Neuron (in vitro differentiated cells): ENCODE measurements at regions not wholly inside any gene's neighbourhood (a gene's known extent, or its start where the extent isn't known, plus 50 kb on each side); places are given as distances from the start of the nearest gene placed in this dataset.

ENCODE experiments used
- H2AFZ ChIP-seq: one replicate; pipeline ENCODE4 v1.6.1; 2013; ENCODE audit warnings: low read depth, mild to moderate bottlenecking, inconsistent platforms, low read length, moderate library complexity
- H3K27me3 ChIP-seq: one replicate; pipeline ENCODE4 v1.6.1; 2013; ENCODE audit warnings: low read length; ENCODE audit not compliant: insufficient read depth
- H3K36me3 ChIP-seq: one replicate; pipeline ENCODE4 v1.6.1; 2013; ENCODE audit warnings: low read length; ENCODE audit not compliant: insufficient read depth
- H3K4me1 ChIP-seq: one replicate; pipeline ENCODE4 v1.6.1; 2013; ENCODE audit warnings: low read length; ENCODE audit not compliant: insufficient read depth
- H3K4me3 ChIP-seq: 2 replicates; pipeline ENCODE4 v1.5.1; 2013; ENCODE audit warnings: mild to moderate bottlenecking, low read length, moderate library complexity
- H3K9me3 ChIP-seq: one replicate; pipeline ENCODE4 v1.6.1; 2013; ENCODE audit warnings: low read length

DNA sequence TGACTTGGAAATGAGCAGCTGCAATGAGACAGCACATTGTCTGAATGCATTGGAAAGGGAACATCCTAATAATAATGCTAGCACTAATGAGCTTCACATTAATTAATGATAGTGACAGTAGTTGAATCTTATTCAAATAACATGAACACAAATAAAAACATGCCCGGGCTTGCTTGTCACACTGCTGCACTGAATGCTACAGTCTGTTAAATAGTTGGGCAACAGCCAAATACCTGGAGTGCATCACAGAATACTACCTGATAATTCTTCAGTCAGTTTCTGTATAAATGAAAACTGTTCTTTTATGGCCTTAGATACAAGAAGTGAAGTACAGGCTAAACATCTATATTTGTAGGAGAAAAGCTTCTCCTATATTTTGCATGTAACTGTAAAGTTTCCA lies 458.7 kb downstream of the RNF144B start:
- peaks cover 2% of the 10 kb centered on the region for H3K27me3 ChIP-seq
- H2AFZ ChIP-seq: no peak overlapping the region
- H3K4me3 ChIP-seq: no peak overlapping the region
- no peaks in the 10 kb centered on the region for H3K9me3 ChIP-seq
- no peaks in the 10 kb centered on the region for H3K4me1 ChIP-seq
- H3K36me3 ChIP-seq: no peaks in the 10 kb centered on the region

DNA sequence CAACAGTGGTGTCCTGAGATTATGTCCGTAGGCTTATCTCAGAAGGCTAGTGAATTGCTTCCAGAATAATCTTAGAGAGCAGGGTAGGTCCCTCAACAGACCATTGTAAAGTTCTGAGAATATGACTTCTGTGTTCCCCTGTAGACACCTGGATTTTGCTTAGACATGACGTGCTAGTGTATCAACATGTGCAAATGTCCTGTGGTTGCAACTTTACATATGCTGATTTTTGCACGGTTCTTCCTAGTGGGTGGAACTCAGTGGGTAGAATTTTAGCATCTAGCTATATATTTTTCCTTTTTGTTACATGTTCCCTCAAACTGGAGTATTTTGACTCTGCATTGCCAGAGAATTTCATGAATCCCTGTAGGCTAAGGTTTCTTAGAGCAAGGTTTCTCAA lies 459.2 kb downstream of the RNF144B start:
- Histone ChIP-seq H3K4me3 (no peak overlapping the region), H3K4me1 (no peaks in the 10 kb centered on the region), H3K9me3 (no peaks in the 10 kb centered on the region), H2AFZ (no peak overlapping the region), H3K27me3 (peaks cover 2% of the 10 kb centered on the region), H3K36me3 (no peaks in the 10 kb centered on the region)

DNA sequence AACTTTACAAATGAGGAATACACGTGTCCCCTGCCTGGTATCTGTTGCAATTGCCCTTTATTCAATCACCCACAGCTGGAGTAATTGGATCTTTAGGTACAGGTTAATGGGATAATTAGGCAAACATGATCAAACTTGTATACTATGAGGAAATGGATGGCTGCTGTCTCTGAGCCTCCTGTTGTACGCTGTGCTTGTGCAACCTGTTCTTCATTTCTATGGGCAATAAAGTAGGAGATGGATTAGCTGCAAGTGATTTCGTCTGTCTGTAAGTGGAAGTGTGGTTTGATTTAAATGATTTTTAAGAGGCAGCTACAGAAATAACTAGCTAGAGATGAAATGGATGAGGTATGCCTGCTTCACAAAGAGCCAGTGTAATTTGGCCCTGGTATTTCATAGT lies 474.1 kb downstream of the RNF144B start:
- Histone ChIP-seq H3K4me3 (no peak overlapping the region), H3K4me1 (no peaks in the 10 kb centered on the region), H3K27me3 (no peaks in the 10 kb centered on the region), H2AFZ (no peak overlapping the region), H3K36me3 (no peaks in the 10 kb centered on the region), H3K9me3 (no peaks in the 10 kb centered on the region)

DNA sequence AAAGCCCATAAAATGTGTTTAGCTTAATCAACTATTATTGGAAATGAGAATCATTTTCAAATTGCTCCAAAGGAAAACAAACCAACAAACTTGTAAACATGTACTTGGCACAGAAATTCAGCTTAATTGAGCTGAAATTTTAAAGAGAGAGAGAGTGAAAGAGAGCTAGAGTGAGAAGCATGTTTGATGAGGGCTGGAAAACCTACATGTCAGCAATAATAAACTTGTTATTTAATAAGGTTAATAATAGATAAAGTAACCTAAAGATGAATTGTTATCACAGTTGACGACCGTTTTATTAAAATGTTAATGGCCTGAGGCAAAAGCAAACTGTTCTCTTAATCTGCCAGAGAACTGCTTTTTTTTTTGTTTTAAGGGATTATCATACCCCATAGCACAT lies 496.1 kb downstream of the RNF144B start:
- no peaks in the 10 kb centered on the region for H3K9me3 ChIP-seq
- no peaks in the 10 kb centered on the region for H3K27me3 ChIP-seq
- no peak overlapping the region for H3K4me3 ChIP-seq
- H3K36me3 ChIP-seq: no peaks in the 10 kb centered on the region
- H2AFZ ChIP-seq: no peak overlapping the region
- H3K4me1 ChIP-seq: peaks cover 9% of the 10 kb centered on the region

DNA sequence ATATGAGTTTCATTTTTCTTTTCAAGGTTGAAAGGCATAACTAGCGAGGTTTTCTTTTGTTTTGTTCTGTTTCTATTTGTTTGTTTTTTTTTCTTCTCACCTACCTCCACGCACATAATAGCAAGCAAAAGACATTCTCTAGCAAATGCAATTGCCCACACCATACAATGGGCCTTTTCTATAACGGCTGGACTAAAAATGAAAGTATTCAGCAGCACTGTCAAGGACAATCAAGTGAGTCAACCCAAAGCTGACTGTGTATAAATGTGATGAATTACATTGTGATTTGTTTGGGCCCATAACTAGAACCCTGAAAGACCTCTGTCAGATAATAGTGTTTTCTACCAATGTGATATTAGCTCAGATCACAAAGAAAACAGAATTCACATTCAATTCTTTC lies 496.7 kb downstream of the RNF144B start:
- no peaks in the 10 kb centered on the region for H3K27me3 ChIP-seq
- H2AFZ ChIP-seq: no peak overlapping the region
- H3K4me1 ChIP-seq: peaks cover 9% of the 10 kb centered on the region
- no peak overlapping the region for H3K4me3 ChIP-seq
- no peaks in the 10 kb centered on the region for H3K9me3 ChIP-seq
- no peaks in the 10 kb centered on the region for H3K36me3 ChIP-seq

DNA sequence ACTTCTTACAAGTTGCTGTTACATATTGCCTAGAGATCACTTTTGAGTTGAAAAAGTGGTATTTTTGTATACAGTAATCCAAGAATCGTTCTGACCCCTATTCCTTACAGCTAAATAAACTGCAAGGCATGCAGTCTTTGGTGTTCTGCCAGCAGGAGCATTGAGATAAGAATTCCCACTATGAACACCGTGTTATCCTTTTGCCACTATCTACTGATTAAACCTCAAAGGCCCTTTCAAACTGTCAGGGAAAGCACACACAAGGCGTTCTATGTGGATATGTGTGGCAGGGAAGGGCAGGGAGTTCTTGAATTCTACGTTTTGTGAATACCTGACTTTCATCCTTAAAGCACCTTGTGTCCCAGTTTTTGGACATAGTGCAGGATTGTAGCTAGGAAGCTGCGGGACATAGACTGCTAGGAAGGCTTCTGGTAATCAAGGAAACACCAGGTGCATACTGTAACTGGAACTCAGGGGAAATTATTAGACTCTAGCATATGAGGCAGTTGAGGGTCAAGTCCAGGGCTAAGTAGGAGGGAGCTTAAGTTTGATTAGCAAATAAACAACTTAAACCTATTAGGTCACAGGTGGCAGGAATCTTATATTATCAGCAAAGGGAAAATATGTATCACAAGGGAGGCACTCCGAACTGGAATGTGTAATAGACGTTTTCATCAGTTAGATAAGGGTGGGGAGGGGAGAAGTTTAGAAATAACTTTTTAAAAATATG lies 506.6 kb downstream of the RNF144B start:
- H3K4me1 ChIP-seq: no peaks in the 10 kb centered on the region
- H3K36me3 ChIP-seq: no peaks in the 10 kb centered on the region
- no peaks in the 10 kb centered on the region for H3K27me3 ChIP-seq
- H3K4me3 ChIP-seq: no peak overlapping the region
- no peaks in the 10 kb centered on the region for H3K9me3 ChIP-seq
- no peak overlapping the region for H2AFZ ChIP-seq

DNA sequence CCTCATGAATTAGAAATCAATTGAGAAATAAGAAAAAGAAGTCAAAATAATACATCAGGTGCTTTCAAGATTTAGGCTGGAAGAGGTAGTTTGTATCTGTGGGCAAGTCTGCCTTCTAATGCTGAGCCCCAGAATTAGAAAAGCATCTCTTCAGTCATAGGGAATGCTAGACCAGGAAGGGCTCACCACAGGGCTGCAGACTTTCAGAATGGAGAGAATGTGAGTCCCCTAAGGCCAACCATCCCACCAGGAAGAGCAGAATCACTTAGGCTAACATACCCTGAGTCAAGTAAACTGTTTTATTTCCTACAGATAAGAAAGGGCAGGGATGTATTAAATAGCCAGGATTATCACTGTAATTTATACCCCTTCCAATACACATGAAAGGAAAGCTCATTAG lies 510.2 kb downstream of the RNF144B start:
- Histone ChIP-seq H2AFZ (no peak overlapping the region), H3K36me3 (no peaks in the 10 kb centered on the region), H3K27me3 (no peaks in the 10 kb centered on the region), H3K4me3 (no peak overlapping the region), H3K9me3 (no peaks in the 10 kb centered on the region), H3K4me1 (no peaks in the 10 kb centered on the region)

DNA sequence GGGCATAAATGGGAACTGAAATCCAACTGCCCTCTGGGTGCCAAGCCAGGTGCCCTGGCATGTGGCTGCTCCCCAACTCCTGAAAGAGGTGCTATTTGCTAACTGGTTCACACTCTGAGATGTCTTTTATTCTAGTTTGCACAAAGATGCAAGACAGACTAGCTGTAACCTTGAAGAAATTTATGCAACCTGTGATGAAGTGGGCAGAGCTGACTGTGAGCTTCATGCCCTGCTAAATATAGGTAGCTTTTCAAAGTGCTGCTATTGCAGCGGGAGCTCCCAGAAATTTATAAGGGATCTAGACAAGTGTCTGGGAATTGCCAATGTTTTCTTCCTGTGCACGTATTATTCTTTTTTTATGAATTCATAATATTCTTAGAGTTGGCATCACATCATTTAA lies 517.5 kb downstream of the RNF144B start:
- no peak overlapping the region for H2AFZ ChIP-seq
- no peaks in the 10 kb centered on the region for H3K9me3 ChIP-seq
- H3K4me3 ChIP-seq: no peak overlapping the region
- H3K4me1 ChIP-seq: no peaks in the 10 kb centered on the region
- no peaks in the 10 kb centered on the region for H3K36me3 ChIP-seq
- no peaks in the 10 kb centered on the region for H3K27me3 ChIP-seq

DNA sequence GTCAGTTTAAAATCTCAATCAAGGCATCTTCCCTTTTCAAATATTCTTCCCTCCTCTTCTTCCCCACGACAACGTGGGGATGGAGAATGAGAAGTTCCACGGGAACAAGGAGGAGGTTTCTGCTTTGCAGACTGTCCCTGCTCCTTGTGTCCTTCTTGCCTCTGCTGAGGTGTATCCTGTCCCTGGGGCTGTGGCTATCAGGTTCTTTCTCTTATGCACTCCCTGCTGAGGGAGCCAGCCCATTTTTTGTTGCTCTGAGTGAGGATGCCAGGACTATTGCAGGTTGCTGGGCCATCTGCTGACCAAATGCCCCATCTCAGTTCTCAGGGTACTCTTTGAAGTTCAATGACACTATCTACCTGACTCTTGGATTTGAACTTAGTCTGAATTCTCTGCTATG lies 533.6 kb downstream of the RNF144B start:
- Histone ChIP-seq H2AFZ (no peak overlapping the region), H3K27me3 (no peaks in the 10 kb centered on the region), H3K9me3 (no peaks in the 10 kb centered on the region)

DNA sequence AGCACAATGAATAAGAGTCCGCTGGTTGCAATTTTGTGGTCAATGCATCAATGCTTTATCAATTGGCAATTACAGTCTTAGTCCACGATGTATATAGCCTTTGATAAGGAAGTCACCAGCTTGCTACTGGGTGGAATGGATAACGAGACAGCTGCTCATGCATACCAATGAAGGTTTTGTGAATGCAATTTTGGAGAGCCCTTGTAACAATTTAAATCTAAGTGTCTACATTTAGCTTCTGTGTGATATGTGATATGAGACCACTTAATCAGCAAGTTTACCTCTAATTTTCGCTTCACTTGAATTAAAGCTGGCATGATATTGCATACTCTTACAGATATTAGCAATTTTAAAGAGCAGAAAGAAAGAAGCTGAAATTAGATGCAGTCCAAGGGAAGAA lies 543.9 kb downstream of the RNF144B start:
- Histone ChIP-seq H3K9me3 (no peaks in the 10 kb centered on the region), H3K4me3 (no peak overlapping the region)

More for the DNA sequence above, 533.6 kb downstream of the RNF144B start:
- no peak overlapping the region for H3K4me3 ChIP-seq
- no peaks in the 10 kb centered on the region for H3K4me1 ChIP-seq
- H3K36me3 ChIP-seq: no peaks in the 10 kb centered on the region

DNA sequence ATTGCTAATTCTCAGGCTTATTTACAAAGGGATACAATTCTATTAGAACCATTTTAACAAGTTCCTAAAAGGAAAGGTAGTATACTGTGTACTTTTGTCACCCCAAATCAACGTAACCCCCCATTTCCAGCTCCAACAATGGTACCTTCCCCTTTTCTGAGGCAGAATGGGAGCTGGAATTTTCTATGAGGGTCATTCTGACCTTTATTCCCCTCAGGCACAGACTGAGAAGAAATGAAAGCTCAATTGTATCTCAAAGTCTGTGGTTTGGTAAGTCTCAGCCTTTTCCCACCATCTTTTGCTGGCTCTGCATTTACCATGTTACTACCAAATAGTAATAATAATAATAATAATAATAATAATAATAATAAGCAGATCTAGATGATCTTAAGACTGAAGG lies 571.0 kb downstream of the RNF144B start:
- no peaks in the 10 kb centered on the region for H3K36me3 ChIP-seq
- peaks cover 9% of the 10 kb centered on the region for H3K4me1 ChIP-seq
- H2AFZ ChIP-seq: no peak overlapping the region
- H3K9me3 ChIP-seq: no peaks in the 10 kb centered on the region
- peaks cover 2% of the 10 kb centered on the region for H3K27me3 ChIP-seq
- H3K4me3 ChIP-seq: no peak overlapping the region

More for the DNA sequence above, 543.9 kb downstream of the RNF144B start:
- H3K36me3 ChIP-seq: no peaks in the 10 kb centered on the region
- H2AFZ ChIP-seq: no peak overlapping the region
- H3K27me3 ChIP-seq: no peaks in the 10 kb centered on the region
- H3K4me1 ChIP-seq: no peaks in the 10 kb centered on the region

DNA sequence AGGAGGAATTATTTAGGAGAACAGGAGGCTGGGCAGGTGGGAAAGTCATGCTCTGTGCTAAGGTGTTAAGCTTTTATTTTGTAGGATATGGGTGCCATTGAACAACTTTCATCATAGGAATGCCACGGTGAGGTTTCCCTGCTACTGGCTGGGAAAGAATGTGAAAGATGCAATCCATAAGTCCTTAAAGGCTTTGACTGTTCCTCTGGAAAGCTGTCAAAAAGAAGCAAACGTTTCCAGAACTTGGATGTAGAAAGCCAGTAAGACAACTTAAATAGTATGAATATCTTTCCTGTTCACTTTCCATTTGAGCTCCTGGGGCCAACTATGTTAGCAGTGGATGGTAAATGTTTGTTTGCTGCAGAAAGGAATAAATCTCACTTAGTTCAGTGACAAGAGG lies 574.4 kb downstream of the RNF144B start:
- H2AFZ ChIP-seq: no peak overlapping the region
- H3K27me3 ChIP-seq: peaks cover 2% of the 10 kb centered on the region
- no peaks in the 10 kb centered on the region for H3K9me3 ChIP-seq
- H3K36me3 ChIP-seq: no peaks in the 10 kb centered on the region
- no peak overlapping the region for H3K4me3 ChIP-seq
- H3K4me1 ChIP-seq: peaks cover 9% of the 10 kb centered on the region

DNA sequence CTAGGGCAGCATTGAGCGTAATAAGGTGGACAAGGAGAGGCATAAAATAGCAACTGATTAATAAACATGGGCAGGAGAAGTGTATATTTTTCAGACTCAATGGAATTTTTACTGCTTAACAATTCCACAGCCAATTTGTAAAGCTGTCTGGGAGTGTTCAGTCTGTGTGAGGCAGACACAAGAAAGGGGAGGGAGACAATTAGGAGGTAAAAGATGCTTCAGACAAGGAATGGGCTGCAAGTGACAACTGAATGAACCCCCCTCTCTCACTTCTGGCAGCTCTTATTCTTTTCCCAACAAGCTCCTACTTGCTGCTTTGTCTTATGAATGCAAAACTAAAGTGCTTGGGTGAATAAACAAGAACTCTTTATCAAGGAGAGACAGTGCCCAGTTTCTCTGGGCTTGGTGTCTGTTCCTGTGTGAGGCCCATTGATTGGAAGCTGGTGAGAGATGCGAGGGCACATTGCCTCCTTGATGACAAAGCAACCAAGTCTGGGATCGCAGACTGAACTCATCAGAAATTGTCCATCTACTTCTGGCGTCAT lies 575.3 kb downstream of the RNF144B start:
- Histone ChIP-seq H2AFZ (no peak overlapping the region), H3K4me1 (peaks cover 9% of the 10 kb centered on the region), H3K4me3 (no peak overlapping the region)

DNA sequence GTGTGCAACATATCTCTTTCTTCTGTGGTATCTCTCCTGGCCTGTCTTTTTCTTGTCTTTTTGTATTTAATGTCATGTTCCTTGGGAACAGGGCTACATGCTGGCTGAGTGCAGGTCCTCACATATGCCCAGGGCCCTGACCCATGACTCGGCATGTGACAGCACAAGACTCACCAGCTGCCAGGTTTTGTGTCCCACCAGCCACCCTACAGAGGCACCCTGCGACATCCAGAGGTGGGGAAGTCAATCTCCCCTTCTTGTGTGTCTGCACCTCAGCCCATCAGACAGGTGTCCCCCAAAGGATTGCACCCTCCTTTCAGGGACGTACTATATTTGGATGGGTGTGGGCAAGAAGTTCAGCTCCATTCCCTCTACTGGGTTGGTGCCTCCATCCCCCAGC lies 576.3 kb downstream of the RNF144B start:
- no peak overlapping the region for H2AFZ ChIP-seq
- H3K36me3 ChIP-seq: no peaks in the 10 kb centered on the region
- peaks cover 9% of the 10 kb centered on the region for H3K4me1 ChIP-seq
- H3K27me3 ChIP-seq: no peaks in the 10 kb centered on the region
- no peaks in the 10 kb centered on the region for H3K9me3 ChIP-seq
- no peak overlapping the region for H3K4me3 ChIP-seq

More for the DNA sequence above, 575.3 kb downstream of the RNF144B start:
- Histone ChIP-seq H3K36me3 (no peaks in the 10 kb centered on the region), H3K9me3 (no peaks in the 10 kb centered on the region), H3K27me3 (no peaks in the 10 kb centered on the region)
